HT-29 (cell line): ENCODE measurements at regions not wholly inside any gene's neighbourhood (a gene's known extent, or its start where the extent isn't known, plus 50 kb on each side); places are given as distances from the start of the nearest gene placed in this dataset.
"Not testable (repeated sequence)": the region's sequence is repeated elsewhere in the genome, so short reads cannot be mapped to it uniquely, and the experiment has no call there.

ENCODE experiments used
- DNase-seq: peaks from one replicate; pipeline ENCODE4 v3.0.0-alpha.2; 2015; ENCODE audit warnings: low spot score

GRCh38 chr7:113247198-113247597 is 128.8 kb upstream of the SMIM30 start:
- DNase-seq, result peak; percentile 9

GRCh38 chr7:113246738-113247137 is 128.4 kb upstream of the SMIM30 start:
- no peak for DNase-seq

GRCh38 chr7:113232885-113233284 is 114.5 kb upstream of the SMIM30 start:
- DNase-seq, result no peak

GRCh38 chr7:113230691-113231090 is 112.3 kb upstream of the SMIM30 start:
- DNase-seq, result no peak

- DNase-seq, result no peak
These were observed 99.0 kb upstream of the SMIM30 start for GRCh38 chr7:113217314-113217713.

- no peak for DNase-seq
These were observed 97.7 kb upstream of the SMIM30 start for GRCh38 chr7:113216038-113216437.

GRCh38 chr7:113209449-113210203 is 91.3 kb upstream of the SMIM30 start:
- DNase-seq, result no peak

GRCh38 chr7:113207931-113208330 is 89.6 kb upstream of the SMIM30 start:
- no peak for DNase-seq

GRCh38 chr7:113207441-113207840 is 89.1 kb upstream of the SMIM30 start:
- DNase-seq, result no peak

GRCh38 chr7:113204415-113204814 is 86.1 kb upstream of the SMIM30 start:
- no peak for DNase-seq

GRCh38 chr7:113202284-113202683 is 83.9 kb upstream of the SMIM30 start:
- no peak for DNase-seq

GRCh38 chr7:113200281-113200680 is 81.9 kb upstream of the SMIM30 start:
- DNase-seq, result no peak

- no peak for DNase-seq
These were observed 81.5 kb upstream of the SMIM30 start for GRCh38 chr7:113199841-113200240.

GRCh38 chr7:113199136-113199535 is 80.8 kb upstream of the SMIM30 start:
- no peak for DNase-seq

GRCh38 chr7:113198226-113198625 is 79.9 kb upstream of the SMIM30 start:
- no peak for DNase-seq

- DNase-seq, result no peak
These were observed 78.9 kb upstream of the SMIM30 start for GRCh38 chr7:113197274-113197673.

- no peak for DNase-seq
These were observed 70.0 kb upstream of the SMIM30 start for GRCh38 chr7:113188396-113188795.

GRCh38 chr7:113179313-113179712 is 61.0 kb upstream of the SMIM30 start:
- peak; percentile 26 for DNase-seq

GRCh38 chr7:113176836-113177235 is 58.5 kb upstream of the SMIM30 start:
- DNase-seq, result no peak

- DNase-seq, result not testable (repeated sequence)
These were observed 57.8 kb upstream of the SMIM30 start for GRCh38 chr7:113176180-113176579.

- no peak for DNase-seq
These were observed 57.3 kb upstream of the SMIM30 start for GRCh38 chr7:113175525-113176104.

- no peak for DNase-seq
These were observed 54.4 kb upstream of the SMIM30 start for GRCh38 chr7:113172726-113173125.

GRCh38 chr7:113170591-113170990 is 52.2 kb upstream of the SMIM30 start:
- no peak for DNase-seq
